ENCODE measurements at regions not wholly inside any gene's neighbourhood (a gene's known extent, or its start where the extent isn't known, plus 50 kb on each side); places are given as distances from the start of the nearest gene placed in this dataset.

DNA sequence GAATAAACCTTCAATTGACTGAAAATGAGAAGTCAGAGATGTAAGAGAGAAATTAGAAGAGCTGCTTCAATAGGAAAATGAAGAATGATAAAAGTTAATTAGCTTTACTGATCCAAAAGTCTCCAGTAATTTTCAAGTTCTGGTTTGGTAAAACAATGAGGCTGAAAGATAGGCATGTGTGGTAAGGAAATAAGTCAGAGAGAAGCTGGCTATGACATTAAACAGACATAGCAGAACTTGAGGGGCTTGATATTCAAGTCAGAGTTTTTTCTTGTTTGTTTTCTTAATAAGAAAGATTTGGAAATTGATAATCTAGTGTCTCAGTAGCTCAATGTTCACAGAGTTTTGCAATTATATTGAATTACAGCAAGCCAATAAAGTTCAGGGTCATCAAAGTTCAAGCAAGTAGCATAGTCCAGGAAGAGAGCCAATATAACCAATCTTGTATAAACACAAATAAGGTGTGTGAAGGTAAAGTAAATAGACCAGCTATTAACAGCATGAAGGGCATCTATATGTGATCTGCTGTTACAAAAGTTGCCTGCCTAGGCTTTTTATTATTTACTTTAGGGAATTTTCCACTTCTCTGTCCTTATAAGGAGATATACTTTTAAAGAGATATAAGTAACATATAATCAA, 1111.5 kb downstream of the TRHDE start:
- ChIA-PET CTCF (ENCODE audit: partially characterized antibody) (interaction anchor here (0.6 kb wide), 1 partner anchor 1507 kb away, joined by 4 read pairs; no protein-coding TSS in a partner anchor), POLR2A (ENCODE audit: partially characterized antibody) (no interaction called here)
- Histone ChIP-seq H3K23me2 (ENCODE audit: low read depth, low read length) (no peaks in the 10 kb centered on the region), H3K9me3 (ENCODE audit: insufficient read depth in 2 of 2, low read depth in 1 of 2, low read length in 1 of 2) (no peaks in the 10 kb centered on the region), H3K4me3 (ENCODE audit: extremely low read depth in 1 of 4, insufficient read depth in 2 of 4, low read depth in 3 of 4, low read length in 4 of 4) (no peak overlapping the region), H2BK12ac (ENCODE audit: low read depth, low read length) (no peak overlapping the region), H4K91ac (replicated peaks; ENCODE audit: insufficient read length, low read length) (no peak overlapping the region), H2BK15ac (ENCODE audit: low read length) (no peak overlapping the region), H3K9ac (replicated peaks in 1 of 4; ENCODE audit: extremely low read depth in 1 of 4, low read depth in 3 of 4, low read length in 3 of 4) (no peak overlapping the region), H4K8ac (ENCODE audit: extremely low read depth, insufficient read depth, low read length) (no peak overlapping the region), H3K27ac (ENCODE audit: low read depth, low read length) (no peak overlapping the region), H3K23ac (ENCODE audit: insufficient read length) (no peak overlapping the region), H4K20me1 (replicated peaks in 1 of 2; ENCODE audit: control insufficient read depth in 1 of 2, insufficient read depth in 2 of 2, low read length in 2 of 2) (no peaks in the 10 kb centered on the region), H2BK120ac (replicated peaks; ENCODE audit: low read depth, low read length) (no peak overlapping the region), H3K18ac (ENCODE audit: extremely low read depth, low read length) (no peak overlapping the region), H3K36me3 (ENCODE audit: control insufficient read depth in 2 of 4, insufficient read depth in 4 of 4, low read length in 3 of 4) (no peaks in the 10 kb centered on the region), H3K4me2 (ENCODE audit: insufficient read depth in 1 of 2, low read depth in 2 of 2, low read length in 2 of 2) (no peak overlapping the region), H3K79me1 (ENCODE audit: low read depth, low read length) (no peaks in the 10 kb centered on the region), H2AFZ (ENCODE audit: low read length) (no peak overlapping the region), H3K27me3 (replicated peaks in 1 of 4; ENCODE audit: control insufficient read depth in 3 of 4, extremely low read depth in 1 of 4, insufficient read depth in 3 of 4, low read length in 3 of 4) (no peaks in the 10 kb centered on the region), H2BK20ac (ENCODE audit: low read length) (no peak overlapping the region), H3K4ac (replicated peaks; ENCODE audit: insufficient read length, low read depth, low read length) (no peak overlapping the region), H3K4me1 (replicated peaks in 1 of 4; ENCODE audit: control insufficient read depth in 3 of 4, insufficient read depth in 4 of 4, low read length in 3 of 4) (no peaks in the 10 kb centered on the region), H3K56ac (replicated peaks; ENCODE audit: insufficient read length, low read depth, low read length) (no peak overlapping the region), H2AK5ac (ENCODE audit: low read depth, low read length) (no peak overlapping the region), H2BK5ac (ENCODE audit: low read depth, low read length) (no peak overlapping the region), H4K5ac (ENCODE audit: insufficient read length, low read depth, low read length) (no peak overlapping the region), H3K14ac (ENCODE audit: insufficient read length) (no peak overlapping the region), H3K79me2 (ENCODE audit: control insufficient read depth in 1 of 2, insufficient read depth in 2 of 2, low read length in 2 of 2) (no peaks in the 10 kb centered on the region)
- no peak for FAIRE-seq
- DNase-seq (ENCODE audit: low read depth in 1 of 2, low spot score in 2 of 2), result no peak
- TF ChIP-seq TEAD4 (IDR thresholded peaks at IDR 0.05; ENCODE audit: low read depth, low read length) (no peak), EGR1 (IDR thresholded peaks at IDR 0.05; ENCODE audit: borderline replicate concordance, low read depth, low read length) (no peak), POU5F1 (IDR thresholded peaks at IDR 0.05; ENCODE audit: low read depth, low read length) (no peak), CHD1 (IDR thresholded peaks at IDR 0.05; ENCODE audit: low read depth, low read length) (no peak)

All from H1 (cell line).